Astrocyte of the cerebellum (primary cell): ENCODE measurements at regions not wholly inside any gene's neighbourhood (a gene's known extent, or its start where the extent isn't known, plus 50 kb on each side); places are given as distances from the start of the nearest gene placed in this dataset.

ENCODE experiments used
- DNase-seq: peaks from one replicate; pipeline ENCODE4 v3.0.0-alpha.2; 2011; ENCODE audit warnings: low read depth
- H3K4me3 ChIP-seq: 2 replicates; pipeline ENCODE4 v1.5.1; 2011; ENCODE audit warnings: mild to moderate bottlenecking, low read depth, low read length, moderate library complexity
- in situ Hi-C: cut with HindIII; loops from 2 replicates; pipeline ENCODE4 v1.10.0; 2017; ENCODE audit warnings: low sequenced_read_pairs
- TF ChIP-seq, protein P1 (sequence below): IDR thresholded peaks from 2 replicates; pipeline ENCODE4 v1.5.1; 2012; ENCODE audit warnings: low read length, low read depth, moderate library complexity, mild to moderate bottlenecking; ENCODE audit errors: missing control alignments

DNA sequence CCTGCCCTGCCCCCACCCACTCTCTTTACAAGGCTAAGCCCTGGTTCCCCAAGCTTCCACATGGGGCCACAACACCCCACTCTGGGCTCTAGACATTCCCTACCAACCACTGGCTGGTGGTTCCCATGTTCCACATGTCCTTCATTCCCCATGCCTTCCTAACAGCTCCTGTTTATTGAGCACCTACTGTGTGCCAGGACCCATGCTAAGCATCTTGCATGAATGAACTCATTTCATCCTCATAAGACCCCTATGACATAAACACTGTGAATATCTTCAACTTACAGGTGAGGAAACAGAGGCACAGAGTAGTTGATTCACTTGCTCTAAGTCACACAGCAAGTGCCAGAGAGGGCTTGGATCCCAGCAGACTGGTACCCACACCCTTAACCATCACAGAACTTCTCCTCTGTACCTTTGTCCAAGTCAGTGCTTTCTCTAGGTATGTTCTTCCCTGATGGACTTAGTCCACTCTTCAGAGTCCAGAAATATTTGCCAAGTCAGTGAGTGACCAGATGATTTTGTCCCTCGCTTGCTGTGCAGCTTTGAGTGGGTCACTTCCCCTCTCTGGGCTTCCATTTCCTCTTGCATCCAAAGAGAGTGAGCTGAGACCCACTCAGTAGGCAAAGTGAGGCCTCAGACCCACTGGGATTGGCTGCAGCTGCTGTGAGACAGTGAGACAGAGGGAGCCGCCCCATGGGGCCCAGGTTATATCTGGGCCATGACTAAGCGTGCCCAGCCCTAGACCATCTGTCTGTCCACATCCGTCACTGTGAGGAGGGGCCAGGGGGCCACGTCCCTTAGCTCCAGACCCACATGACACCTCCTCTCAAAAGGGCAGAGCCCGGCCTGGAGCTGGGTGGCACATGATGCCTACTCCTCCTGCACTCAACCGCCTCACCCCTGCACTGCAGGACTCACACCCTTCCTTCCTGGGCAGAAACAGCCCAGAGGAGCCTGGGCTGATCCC, 132.4 kb downstream of the MN1 start:
- in situ Hi-C loops: no loop called here
- DNase-seq: no peak
- H3K4me3 ChIP-seq: no peak overlapping the region
- TF ChIP-seq, protein P1, sequence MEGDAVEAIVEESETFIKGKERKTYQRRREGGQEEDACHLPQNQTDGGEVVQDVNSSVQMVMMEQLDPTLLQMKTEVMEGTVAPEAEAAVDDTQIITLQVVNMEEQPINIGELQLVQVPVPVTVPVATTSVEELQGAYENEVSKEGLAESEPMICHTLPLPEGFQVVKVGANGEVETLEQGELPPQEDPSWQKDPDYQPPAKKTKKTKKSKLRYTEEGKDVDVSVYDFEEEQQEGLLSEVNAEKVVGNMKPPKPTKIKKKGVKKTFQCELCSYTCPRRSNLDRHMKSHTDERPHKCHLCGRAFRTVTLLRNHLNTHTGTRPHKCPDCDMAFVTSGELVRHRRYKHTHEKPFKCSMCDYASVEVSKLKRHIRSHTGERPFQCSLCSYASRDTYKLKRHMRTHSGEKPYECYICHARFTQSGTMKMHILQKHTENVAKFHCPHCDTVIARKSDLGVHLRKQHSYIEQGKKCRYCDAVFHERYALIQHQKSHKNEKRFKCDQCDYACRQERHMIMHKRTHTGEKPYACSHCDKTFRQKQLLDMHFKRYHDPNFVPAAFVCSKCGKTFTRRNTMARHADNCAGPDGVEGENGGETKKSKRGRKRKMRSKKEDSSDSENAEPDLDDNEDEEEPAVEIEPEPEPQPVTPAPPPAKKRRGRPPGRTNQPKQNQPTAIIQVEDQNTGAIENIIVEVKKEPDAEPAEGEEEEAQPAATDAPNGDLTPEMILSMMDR: no peak

DNA sequence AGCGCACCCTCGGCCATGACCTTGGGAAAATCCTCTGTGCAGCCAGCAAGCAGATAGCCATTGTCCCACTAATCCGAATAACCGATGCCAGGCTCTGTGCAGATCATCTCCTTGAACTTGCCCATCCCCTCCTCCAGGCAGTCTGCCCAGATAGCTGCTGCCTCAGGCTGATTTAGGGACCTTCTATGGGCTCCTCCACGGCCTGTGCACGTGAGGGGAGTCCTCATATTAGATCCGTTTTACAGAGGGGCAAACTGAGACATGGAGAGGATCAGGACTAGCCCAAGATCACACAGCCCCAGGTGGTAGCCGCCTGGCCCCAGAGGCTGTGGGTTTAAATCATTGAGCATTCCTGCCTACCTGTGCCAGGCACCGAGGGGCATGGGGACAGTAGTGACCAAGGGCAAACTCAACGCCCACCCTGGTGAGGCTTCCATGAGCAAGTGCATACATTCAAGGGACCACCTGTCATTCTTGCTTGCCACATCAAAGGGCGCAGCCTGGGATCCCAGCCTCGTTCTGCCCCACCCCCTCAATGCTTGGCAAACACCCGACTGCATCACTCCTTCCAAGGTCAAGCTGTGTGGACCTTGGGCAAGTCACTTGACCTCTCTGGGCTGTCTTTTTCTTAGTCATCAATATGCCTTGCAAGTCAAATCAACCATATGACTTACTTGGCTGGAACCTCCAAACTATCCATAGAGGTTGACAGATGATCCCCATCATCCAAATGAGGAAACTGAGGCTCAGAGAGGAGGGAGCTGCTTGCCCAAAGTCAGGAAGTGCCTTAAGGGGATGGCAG, 131.6 kb downstream of the MN1 start:
- no peak overlapping the region for H3K4me3 ChIP-seq
- TF ChIP-seq, protein P1: no peak
- no peak for DNase-seq
- in situ Hi-C loops: no loop called here

DNA sequence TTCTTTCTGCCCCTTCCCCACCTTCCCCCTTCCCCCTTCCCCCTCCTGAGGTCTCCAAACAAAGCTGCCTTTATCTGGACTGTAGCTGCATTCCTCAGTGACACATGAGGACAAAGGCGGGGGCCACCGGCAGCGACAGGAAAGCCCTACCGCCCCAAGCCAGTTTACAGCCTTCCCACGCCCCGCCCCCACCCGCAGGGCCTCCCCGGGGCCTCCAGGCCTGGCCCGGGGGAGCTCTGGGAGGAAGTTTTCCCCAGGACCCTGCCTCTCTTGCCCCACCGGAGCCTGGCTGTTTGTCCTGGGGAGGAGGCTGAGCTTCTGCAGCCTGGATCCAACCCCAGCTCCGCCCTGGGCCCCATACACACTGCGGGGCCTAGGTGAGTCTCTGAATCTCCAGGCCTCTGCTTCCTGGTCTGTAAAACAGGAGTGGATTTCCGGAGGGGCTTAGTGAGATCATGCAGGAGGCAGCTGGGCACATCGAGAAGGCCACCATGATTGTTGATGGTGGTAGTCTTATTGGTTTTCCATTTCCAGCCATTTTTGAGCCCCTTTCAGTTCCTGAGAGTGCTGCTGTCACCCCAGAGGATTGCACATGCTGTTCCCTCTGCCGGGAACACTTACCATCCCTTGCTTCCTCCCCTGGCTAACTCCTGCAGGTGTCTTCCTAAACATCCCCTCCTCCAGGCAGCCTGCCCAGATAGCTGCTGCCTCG, 130.7 kb downstream of the MN1 start:
- no peak for DNase-seq
- TF ChIP-seq, protein P1: no peak
- in situ Hi-C loops: no loop called here
- H3K4me3 ChIP-seq: no peak overlapping the region

DNA sequence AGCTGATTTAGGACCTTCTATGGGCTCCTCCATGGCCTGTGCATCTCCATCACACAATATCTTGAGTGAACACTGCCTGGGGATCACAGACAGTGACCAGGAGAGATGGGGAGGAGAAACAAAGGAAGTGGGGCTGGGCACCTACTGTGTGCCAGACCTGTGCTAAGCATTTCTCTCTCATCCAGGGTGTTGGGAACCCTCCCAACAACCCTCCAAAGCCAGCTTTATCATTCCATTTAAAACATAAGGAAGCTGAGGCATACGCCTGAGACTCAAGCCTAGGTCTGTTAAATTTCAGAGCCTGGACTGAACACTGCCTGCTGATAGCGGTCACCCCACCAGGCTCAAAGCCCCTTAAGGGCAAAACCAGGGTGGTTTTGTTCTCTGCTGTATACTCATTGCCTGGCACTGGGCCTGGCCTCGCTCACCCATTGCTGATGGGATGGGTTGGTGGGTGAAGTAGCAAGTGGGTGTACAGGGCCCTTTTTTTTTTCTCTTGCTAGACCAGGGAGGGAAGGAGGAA, 130.1 kb downstream of the MN1 start:
- no peak overlapping the region for H3K4me3 ChIP-seq
- TF ChIP-seq, protein P1: no peak
- no peak for DNase-seq
- in situ Hi-C loops: no loop called here

DNA sequence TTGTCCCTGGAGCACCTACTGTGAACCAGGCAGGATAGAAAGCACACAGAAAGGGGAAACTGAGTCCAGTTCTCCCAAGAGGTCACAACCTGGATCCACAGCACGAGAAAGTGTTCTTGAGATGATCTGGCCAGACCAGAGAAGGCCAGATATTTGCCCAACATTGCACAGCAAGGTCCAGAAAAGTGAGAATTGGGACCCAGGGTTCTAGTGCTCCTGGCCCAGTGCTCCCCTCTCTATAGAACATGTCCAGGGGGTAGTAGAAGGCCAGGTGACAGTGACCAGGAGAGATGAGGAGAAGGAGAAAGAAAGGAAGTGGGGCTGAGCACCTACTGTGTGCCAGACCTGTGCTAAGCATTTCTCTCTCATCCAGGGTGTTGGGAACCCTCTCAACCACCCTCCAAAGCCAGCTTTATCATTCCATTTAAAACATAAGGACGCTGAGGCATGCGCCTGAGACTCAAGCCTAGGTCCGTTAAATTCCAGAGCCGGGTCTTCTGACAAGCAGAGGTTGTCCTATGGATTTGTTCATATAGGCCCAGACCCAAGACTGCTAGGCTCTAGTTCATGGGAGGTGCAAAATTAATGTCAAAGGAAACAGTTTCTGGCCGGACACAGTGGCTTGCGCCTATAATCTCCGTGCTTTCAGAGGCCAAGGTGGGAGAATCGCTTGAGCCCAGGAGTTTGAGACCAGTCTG, 128.7 kb downstream of the MN1 start:
- in situ Hi-C loops: no loop called here
- TF ChIP-seq, protein P1: no peak
- H3K4me3 ChIP-seq: no peak overlapping the region
- no peak for DNase-seq
